Trophoblast cell (in vitro differentiated cells and primary cell): ENCODE measurements at regions not wholly inside any gene's neighbourhood (a gene's known extent, or its start where the extent isn't known, plus 50 kb on each side); places are given as distances from the start of the nearest gene placed in this dataset.
"Not testable (repeated sequence)": the region's sequence is repeated elsewhere in the genome, so short reads cannot be mapped to it uniquely, and the experiment has no call there.

Source experiments
- DNase-seq, 2 donors: peaks; one replicate each; pipeline ENCODE4 v3.0.0-alpha.2; 2016
- H2AFZ ChIP-seq: 2 replicates; pipeline ENCODE4 v1.6.1; 2013; ENCODE audit warnings: low read length, moderate library complexity, mild to moderate bottlenecking; ENCODE audit not compliant: insufficient read depth, poor library complexity
- H2AK5ac ChIP-seq: 2 replicates; pipeline ENCODE4 v1.6.1; 2013; ENCODE audit warnings: mild to moderate bottlenecking, low read length
- H2BK120ac ChIP-seq: 2 replicates; pipeline ENCODE4 v1.6.1; 2013; ENCODE audit warnings: low read length, mild to moderate bottlenecking, moderate library complexity; ENCODE audit not compliant: insufficient read depth, poor library complexity
- H2BK12ac ChIP-seq: 2 replicates; pipeline ENCODE4 v1.6.1; 2013; ENCODE audit warnings: mild to moderate bottlenecking, low read length, moderate library complexity
- H2BK5ac ChIP-seq: 2 replicates; pipeline ENCODE4 v1.6.1; 2013; ENCODE audit warnings: low read length, low read depth, moderate library complexity, mild to moderate bottlenecking; ENCODE audit not compliant: poor library complexity
- H3K14ac ChIP-seq: 2 replicates; pipeline ENCODE4 v1.6.1; 2013; ENCODE audit warnings: mild to moderate bottlenecking, low read length
- H3K18ac ChIP-seq: 2 replicates; pipeline ENCODE4 v1.6.1; 2013; ENCODE audit warnings: mild to moderate bottlenecking, low read length
- H3K23ac ChIP-seq: 2 replicates; pipeline ENCODE4 v1.6.1; 2013; ENCODE audit warnings: low read length
- H3K27ac ChIP-seq: 2 replicates; pipeline ENCODE4 v1.5.1; 2013; ENCODE audit warnings: low read depth, mild to moderate bottlenecking, inconsistent platforms, low read length, moderate library complexity
- H3K27me3 ChIP-seq: 2 replicates; pipeline ENCODE4 v1.6.1; 2013; ENCODE audit warnings: inconsistent platforms, mild to moderate bottlenecking, low read length, moderate library complexity; ENCODE audit not compliant: insufficient read depth
- H3K36me3 ChIP-seq, 2 experiments: 1 replicate in 1 of 2; 2 replicates in 1 of 2; pipeline ENCODE4 v1.6.1; 2013; ENCODE audit warnings: low read length in 2 of 2, mild to moderate bottlenecking in 2 of 2, moderate library complexity in 1 of 2; ENCODE audit not compliant: insufficient read depth in 2 of 2, control insufficient read depth in 1 of 2
- H3K4ac ChIP-seq: 2 replicates; pipeline ENCODE4 v1.6.1; 2013; ENCODE audit warnings: low read depth, mild to moderate bottlenecking, low read length, moderate library complexity
- H3K4me1 ChIP-seq, 2 experiments: 1 replicate in 1 of 2; 2 replicates in 1 of 2; pipeline ENCODE4 v1.6.1; 2013; ENCODE audit warnings: low read length in 2 of 2, mild to moderate bottlenecking in 2 of 2, moderate library complexity in 1 of 2; ENCODE audit not compliant: insufficient read depth in 2 of 2, control insufficient read depth in 1 of 2
- H3K4me2 ChIP-seq: 2 replicates; pipeline ENCODE4 v1.6.1; 2013; ENCODE audit warnings: inconsistent platforms, mild to moderate bottlenecking, low read length, moderate library complexity
- H3K4me3 ChIP-seq: 2 replicates; pipeline ENCODE4 v1.5.1; 2013; ENCODE audit warnings: mild to moderate bottlenecking, low read depth, low read length, inconsistent platforms
- H3K79me1 ChIP-seq: one replicate; pipeline ENCODE4 v1.6.1; 2013; ENCODE audit warnings: low read length
- H3K79me2 ChIP-seq: 2 replicates; pipeline ENCODE4 v1.6.1; 2013; ENCODE audit warnings: low read length, mild to moderate bottlenecking; ENCODE audit not compliant: control insufficient read depth, insufficient read depth, poor library complexity
- H3K9ac ChIP-seq: 2 replicates; pipeline ENCODE4 v1.6.1; 2013; ENCODE audit warnings: mild to moderate bottlenecking, low read length
- H3K9me3 ChIP-seq: 2 replicates; pipeline ENCODE4 v1.6.1; 2013; ENCODE audit warnings: low read depth, mild to moderate bottlenecking, control low read depth, inconsistent platforms, low read length; ENCODE audit not compliant: insufficient read depth
- H4K12ac ChIP-seq: 2 replicates; pipeline ENCODE4 v1.6.1; 2013; ENCODE audit warnings: low read depth, mild to moderate bottlenecking, low read length, moderate library complexity
- H4K8ac ChIP-seq: 2 replicates; pipeline ENCODE4 v1.6.1; 2013; ENCODE audit warnings: low read depth, mild to moderate bottlenecking, low read length, moderate library complexity
- H4K91ac ChIP-seq: one replicate; pipeline ENCODE4 v1.6.1; 2013; ENCODE audit warnings: low read depth, mild to moderate bottlenecking, low read length, moderate library complexity
- WGBS: extraction: QIAGEN DNeasy Blood & Tissue Kit; methylation state at CpG from one replicate; pipeline ENCODE4 v1.1.7; 2013; ENCODE audit warnings: missing lambda C conversion rate; ENCODE audit not compliant: insufficient read length, insufficient coverage; ENCODE audit errors: extremely low coverage; 5-methylcytosine and 5-hydroxymethylcytosine counted together

GRCh38 chr5:51625224-51625968 is 242.1 kb downstream of the ISL1 start:
- no CpG with 5 or more reads among the region's 3 CpGs for WGBS
- H3K79me2 ChIP-seq, result no peaks in the 10 kb centered on the region

GRCh38 chr5:51632027-51632426 is 248.8 kb downstream of the ISL1 start:
- no peak overlapping the region for H4K12ac ChIP-seq
- no peak for DNase-seq
- H3K36me3 ChIP-seq, result no peaks in the 10 kb centered on the region
- no CpG with 5 or more reads among the region's 2 CpGs for WGBS
- H3K27me3 ChIP-seq, result no peaks in the 10 kb centered on the region
- H3K79me2 ChIP-seq, result no peaks in the 10 kb centered on the region
- no peak overlapping the region for H3K4me3 ChIP-seq
- no peak overlapping the region for H3K23ac ChIP-seq
- H3K4me2 ChIP-seq, result no peak overlapping the region
- H3K18ac ChIP-seq, result no peak overlapping the region
- H2AK5ac ChIP-seq, result no peak overlapping the region
- H2BK5ac ChIP-seq, result no peak overlapping the region
- no peaks in the 10 kb centered on the region for H3K79me1 ChIP-seq
- no peak overlapping the region for H2BK120ac ChIP-seq
- H3K27ac ChIP-seq, result no peak overlapping the region
- H4K8ac ChIP-seq, result no peak overlapping the region
- no peaks in the 10 kb centered on the region for H3K4me1 ChIP-seq
- no peaks in the 10 kb centered on the region for H3K9me3 ChIP-seq
- H2AFZ ChIP-seq, result no peak overlapping the region
- no peak overlapping the region for H3K9ac ChIP-seq
- H3K4ac ChIP-seq, result no peak overlapping the region
- H3K14ac ChIP-seq, result no peak overlapping the region
- H4K91ac ChIP-seq, result no peak overlapping the region
- H2BK12ac ChIP-seq, result no peak overlapping the region

More at GRCh38 chr5:51625224-51625968, 242.1 kb downstream of the ISL1 start:
- Histone ChIP-seq H2AK5ac (no peak overlapping the region), H3K9ac (no peak overlapping the region), H3K9me3 (no peaks in the 10 kb centered on the region), H3K14ac (no peak overlapping the region), H4K91ac (no peak overlapping the region), H3K18ac (no peak overlapping the region), H3K4ac (no peak overlapping the region), H3K4me3 (no peak overlapping the region), H3K79me1 (peaks cover 3% of the 10 kb centered on the region), H3K4me2 (no peak overlapping the region), H4K8ac (no peak overlapping the region), H3K27ac (no peak overlapping the region), H4K12ac (no peak overlapping the region), H2BK5ac (no peak overlapping the region), H3K23ac (no peak overlapping the region), H2BK120ac (no peak overlapping the region), H3K36me3 (no peaks in the 10 kb centered on the region), H3K4me1 (peaks cover 2 to 3% of the 10 kb centered on the region in 2 experiments), H2BK12ac (no peak overlapping the region), H2AFZ (no peak overlapping the region), H3K27me3 (no peaks in the 10 kb centered on the region)
- DNase-seq, result no peak

DNA sequence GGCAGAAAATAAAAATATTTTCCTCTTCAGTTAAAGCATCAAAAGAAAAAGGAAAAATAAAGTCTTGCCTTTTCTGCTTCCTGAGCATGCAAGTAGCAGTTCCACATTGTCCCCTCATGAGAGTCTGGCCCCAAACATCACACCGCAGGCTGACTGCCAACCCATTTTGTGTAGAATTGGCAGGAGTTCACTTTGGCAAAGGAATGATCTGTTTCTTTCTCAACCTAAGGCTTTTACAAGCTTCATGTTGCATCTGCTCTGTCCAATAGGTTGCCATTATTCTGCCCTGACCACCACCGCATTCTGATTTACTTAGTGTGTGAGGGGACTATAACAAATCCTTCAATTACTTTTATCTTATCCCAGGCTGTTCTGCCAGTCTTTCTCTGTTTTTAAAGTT is 249.5 kb downstream of the ISL1 start:
- no peak overlapping the region for H2BK120ac ChIP-seq
- no peak overlapping the region for H3K4me3 ChIP-seq
- no peaks in the 10 kb centered on the region for H3K79me1 ChIP-seq
- no peak overlapping the region for H4K12ac ChIP-seq
- H3K9ac ChIP-seq, result no peak overlapping the region
- no peak overlapping the region for H3K27ac ChIP-seq
- H3K14ac ChIP-seq, result no peak overlapping the region
- H4K8ac ChIP-seq, result no peak overlapping the region
- no peak overlapping the region for H4K91ac ChIP-seq
- no peaks in the 10 kb centered on the region for H3K27me3 ChIP-seq
- no peaks in the 10 kb centered on the region for H3K9me3 ChIP-seq
- no peaks in the 10 kb centered on the region for H3K4me1 ChIP-seq
- WGBS, result no CpG with 5 or more reads among the region's 2 CpGs
- H3K18ac ChIP-seq, result no peak overlapping the region
- no peak overlapping the region for H3K4ac ChIP-seq
- no peak overlapping the region for H2BK5ac ChIP-seq
- no peak overlapping the region for H2BK12ac ChIP-seq
- no peaks in the 10 kb centered on the region for H3K79me2 ChIP-seq
- no peaks in the 10 kb centered on the region for H3K36me3 ChIP-seq
- no peak overlapping the region for H2AK5ac ChIP-seq
- H3K23ac ChIP-seq, result no peak overlapping the region
- no peak overlapping the region for H2AFZ ChIP-seq
- no peak for DNase-seq
- no peak overlapping the region for H3K4me2 ChIP-seq

DNA sequence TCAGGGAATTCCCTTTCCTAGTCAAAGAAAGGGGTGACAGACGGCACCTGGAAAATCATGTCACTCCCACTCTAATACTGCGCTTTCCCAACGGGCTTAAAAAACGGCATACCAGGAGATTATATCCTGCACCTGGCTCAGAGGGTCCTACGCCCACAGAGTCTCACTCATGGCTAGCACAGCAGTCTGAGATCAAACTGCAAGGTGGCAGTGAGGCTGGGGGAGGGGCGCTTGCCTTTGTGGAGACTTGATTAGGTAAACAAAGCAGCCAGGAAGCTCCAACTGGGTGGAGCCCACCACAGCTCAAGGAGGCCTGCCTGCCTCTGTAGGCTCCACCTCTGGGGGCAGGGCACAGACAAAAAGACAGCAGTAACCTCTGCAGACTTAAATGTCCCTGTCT is 253.7 kb downstream of the ISL1 start:
- not testable (repeated sequence) for H3K27me3 ChIP-seq

More for the DNA sequence above, 253.7 kb downstream of the ISL1 start:
- DNase-seq, H3K4ac ChIP-seq, H3K9me3 ChIP-seq, H3K18ac ChIP-seq, H3K4me1 ChIP-seq, H3K4me2 ChIP-seq, H3K79me2 ChIP-seq, H2BK5ac ChIP-seq, H2AFZ ChIP-seq, H4K12ac ChIP-seq, H2BK120ac ChIP-seq, H3K36me3 ChIP-seq, H2BK12ac ChIP-seq, H4K8ac ChIP-seq, H2AK5ac ChIP-seq, H3K14ac ChIP-seq, H3K79me1 ChIP-seq, H3K23ac ChIP-seq, H3K9ac ChIP-seq, H3K27ac ChIP-seq, H3K4me3 ChIP-seq, H4K91ac ChIP-seq: not testable (repeated sequence)
- no CpG with 5 or more reads among the region's 6 CpGs for WGBS
